ENCODE measurements at regions not wholly inside any gene's neighbourhood (a gene's known extent, or its start where the extent isn't known, plus 50 kb on each side); places are given as distances from the start of the nearest gene placed in this dataset.
A peak's percentile ranks its signal among the peaks of the same experiment; 100 is the strongest.

DNA sequence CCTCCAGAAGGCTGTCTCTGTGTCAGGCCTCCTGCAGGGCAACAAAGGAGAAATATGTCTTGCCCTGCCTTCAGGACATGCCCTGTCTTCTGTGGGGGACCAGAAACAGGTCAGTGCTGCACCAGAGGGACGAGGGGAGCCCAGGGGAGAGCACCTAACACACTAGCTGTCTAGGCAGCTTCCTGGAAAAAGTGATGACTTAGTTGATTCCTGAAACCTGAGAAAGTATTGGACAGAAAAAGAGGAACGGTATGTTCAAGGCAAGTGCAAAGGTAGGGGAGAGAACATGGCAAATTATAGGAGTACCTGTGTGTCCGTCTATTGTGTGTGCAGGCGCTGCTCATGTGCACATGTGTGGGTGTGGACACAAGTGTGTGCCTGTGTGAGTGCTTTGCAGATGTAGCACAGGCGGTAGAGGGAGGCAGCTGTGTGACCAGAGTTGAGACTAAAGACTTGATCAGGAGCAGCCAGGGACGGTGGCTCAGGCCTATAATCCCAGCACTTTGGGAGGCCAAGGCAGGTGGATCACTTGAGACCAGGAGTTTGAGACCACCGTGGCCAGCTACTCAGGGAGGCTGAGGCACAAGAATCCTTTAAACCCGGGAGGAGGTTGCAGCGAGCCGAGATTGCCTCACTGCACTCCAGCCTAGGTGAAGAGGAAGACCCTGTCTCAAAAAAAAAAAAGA, 119.5 kb downstream of the GYPC start:
- DNase-seq = no peak

DNA sequence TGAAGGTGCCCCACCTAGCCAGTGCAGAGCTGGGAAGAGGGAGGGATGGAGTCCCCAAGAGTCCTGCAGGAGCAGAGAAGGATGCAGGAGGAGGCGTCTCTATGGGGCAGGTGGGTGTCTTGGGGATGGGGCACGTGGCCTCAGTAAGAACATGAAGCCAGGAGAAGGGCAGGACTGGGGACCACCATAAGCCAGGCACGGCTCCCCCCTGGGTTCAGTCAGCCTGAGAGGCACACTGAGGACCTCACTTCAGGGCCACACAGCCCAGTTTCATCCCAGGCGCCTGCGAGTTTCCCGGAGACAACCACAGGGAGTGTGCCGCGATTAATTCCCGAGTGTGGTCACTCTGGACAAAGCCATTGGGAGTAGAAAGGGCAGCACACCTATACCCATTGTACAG, 120.3 kb downstream of the GYPC start:
- no peak for DNase-seq

DNA sequence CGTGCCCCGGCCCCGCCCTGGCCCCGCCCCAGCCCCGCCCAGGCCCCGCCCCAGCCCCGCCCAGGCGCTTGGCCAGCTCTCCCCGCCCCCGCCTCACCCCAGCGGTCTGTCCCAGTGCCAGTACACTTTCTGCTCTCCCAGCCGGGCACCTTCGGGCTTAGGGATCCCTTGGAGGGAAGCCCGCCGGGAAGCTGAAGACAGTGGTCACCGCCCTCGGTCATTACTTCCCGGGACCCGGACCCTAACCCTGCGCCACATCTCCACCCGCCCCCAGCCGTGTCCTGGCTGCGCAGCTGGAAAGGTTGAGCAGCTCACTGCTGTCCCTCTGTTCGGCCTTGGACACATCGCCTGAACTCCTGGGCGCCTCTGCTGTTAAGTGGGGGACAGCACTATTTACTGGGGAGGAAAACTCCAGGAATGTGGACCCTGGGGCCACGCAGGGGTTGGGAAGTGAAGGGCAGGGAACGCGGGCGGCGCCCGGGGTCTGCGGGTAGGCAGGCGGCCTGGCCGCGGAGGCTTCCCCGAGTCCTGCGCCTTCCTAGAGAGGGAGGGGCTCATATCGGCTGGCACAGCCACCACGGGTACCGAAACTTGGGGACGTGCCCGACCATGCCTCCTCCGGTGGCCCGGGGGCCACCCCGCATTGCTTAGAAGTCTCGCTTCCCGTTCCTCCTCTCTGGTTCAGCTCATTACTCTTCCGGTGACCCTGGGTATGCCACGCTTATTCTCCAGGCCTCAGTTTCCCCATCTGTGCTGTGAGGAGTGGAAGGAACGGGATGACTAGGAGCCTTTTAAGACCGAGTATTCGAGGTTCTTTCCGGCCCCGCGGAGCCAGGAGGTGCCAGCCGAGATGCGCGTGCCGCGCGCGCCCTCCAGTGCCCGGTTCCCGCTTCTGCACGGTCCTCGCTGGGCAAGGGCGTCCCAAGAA, 121.0 kb downstream of the GYPC start:
- peak; percentile 83 for DNase-seq

- DNase-seq = no peak
Observed at GRCh38 chr2:126777620-126777978, 121.1 kb upstream of the TEX51 start.

GRCh38 chr2:126778561-126779501, 119.9 kb upstream of the TEX51 start:
- no peak for DNase-seq

- no peak for DNase-seq
Observed at GRCh38 chr2:126781206-126781605, 117.5 kb upstream of the TEX51 start.

DNA sequence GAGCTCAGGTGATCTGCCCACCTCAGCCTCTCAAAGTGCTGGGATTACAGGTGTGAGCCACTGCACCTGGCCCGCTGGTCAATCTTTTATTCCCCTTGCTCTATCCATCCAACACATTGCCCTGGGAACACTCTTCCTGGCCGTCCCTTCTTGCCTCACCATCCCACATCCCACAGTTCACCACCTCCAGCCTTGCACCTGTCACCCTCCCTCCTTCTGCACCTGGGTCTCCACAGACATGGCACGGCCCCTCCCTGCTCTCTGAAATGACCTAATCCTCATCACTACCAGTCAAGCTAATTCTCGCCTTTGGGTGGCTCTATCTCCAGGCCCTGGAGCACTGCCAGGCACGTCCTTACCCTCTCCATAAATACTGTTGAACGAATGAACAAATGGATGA, 116.9 kb upstream of the TEX51 start:
- DNase-seq = no peak

GRCh38 chr2:126782648-126783047, 116.0 kb upstream of the TEX51 start:
- no peak for DNase-seq

- DNase-seq = no peak
Observed at GRCh38 chr2:126783341-126783740, 115.3 kb upstream of the TEX51 start.

DNA sequence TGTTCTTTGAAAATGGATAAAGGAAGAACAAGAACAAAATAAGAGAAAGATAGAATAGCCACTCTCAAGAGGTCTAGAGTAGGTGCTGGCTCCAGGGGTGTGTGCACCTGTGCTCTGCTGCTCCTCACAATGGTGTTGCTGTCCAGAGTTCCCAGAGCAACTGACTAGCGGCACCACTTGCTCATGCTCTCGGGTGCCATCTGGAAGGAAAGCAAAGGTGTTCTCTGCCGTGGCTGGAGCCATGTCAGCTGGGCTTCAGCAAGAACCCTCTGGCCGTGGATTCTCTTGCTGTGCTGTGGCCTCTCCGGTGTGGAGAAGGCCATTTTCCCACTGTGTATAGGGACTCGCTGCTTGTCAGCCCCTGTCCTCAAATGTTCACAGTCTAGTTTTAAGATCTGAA, 114.6 kb upstream of the TEX51 start:
- DNase-seq = no peak

DNA sequence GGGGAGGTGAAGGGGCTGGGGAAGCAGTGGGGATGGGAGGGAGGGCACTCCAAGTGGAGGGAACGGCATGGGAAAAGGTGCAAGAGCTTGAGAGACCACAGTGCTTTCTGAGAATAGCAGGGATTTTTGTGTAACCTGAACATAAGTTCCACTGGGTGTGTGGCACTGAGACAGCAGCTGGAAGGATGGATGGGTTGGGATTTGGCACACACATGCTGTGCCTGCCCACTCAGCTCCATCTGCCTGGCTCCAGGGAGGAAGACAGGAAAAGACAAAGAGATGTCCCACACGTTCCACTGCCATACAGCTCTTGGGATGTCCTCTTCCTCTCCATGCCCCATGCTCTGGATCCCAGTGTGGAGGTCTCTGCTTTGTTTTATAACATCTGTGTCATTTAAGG, 114.1 kb upstream of the TEX51 start:
- no peak for DNase-seq

- no peak for DNase-seq
Observed at GRCh38 chr2:126785236-126785635, 113.5 kb upstream of the TEX51 start.

- DNase-seq = no peak
Observed at GRCh38 chr2:126785862-126786261, 112.8 kb upstream of the TEX51 start.

- no peak for DNase-seq
Observed at GRCh38 chr2:126786765-126787164, 111.9 kb upstream of the TEX51 start.

DNA sequence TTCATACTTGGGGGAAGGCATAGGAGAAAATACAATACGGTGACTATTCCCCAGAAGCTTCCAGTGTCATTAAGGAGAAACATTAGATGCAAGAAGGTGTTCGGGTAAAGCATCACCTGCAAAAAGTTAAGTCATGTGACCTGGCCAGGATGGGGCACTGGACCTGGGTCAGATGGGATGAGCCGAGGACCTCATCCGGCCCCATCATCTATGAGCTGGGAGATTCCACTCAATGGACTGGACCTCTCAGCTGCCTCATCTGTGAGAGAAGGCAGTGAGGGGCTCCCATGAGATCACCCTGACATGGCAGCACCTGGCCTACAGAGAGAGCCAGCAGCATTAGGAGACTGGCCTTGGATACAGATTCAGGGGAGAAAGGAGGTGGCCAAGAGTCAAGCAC, 111.4 kb upstream of the TEX51 start:
- DNase-seq = no peak

DNA sequence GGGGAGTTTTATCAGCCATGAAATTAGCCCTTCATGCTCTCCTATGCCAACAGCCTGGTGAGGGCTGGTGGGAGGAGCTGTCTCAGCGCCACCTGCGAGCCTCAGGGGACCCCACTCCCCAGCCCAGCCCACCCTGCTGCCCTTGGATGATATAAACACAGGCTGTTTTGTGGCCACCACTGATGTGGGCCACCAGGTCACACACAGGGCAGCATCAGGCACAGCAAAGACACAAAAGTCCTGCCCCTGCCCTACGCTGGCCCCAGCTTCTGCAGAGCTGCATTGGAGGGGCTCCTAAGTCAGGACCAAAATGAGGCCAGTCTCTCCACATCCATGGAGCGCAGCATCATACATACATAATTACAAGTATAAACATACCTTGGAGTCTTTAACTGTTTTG, 110.6 kb upstream of the TEX51 start:
- DNase-seq = no peak

DNA sequence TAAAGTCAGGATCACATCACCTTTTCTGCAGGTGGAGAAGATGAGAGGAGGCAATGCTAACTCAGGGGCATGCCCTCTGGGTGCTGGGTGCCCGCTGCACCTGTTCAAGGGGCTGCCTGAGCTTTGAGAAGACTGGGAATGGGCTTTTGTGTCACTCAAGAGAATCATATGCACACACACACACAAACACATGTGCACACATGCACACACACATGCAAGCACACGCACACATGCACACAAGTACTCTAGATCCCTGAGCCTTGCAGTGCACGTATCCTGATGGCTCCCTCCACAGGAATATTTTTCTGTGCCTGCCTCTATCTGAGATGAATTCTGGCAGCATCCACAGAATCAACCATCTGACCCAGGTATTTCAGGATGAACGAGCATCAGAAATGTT, 110.0 kb upstream of the TEX51 start:
- no peak for DNase-seq

GRCh38 chr2:126790987-126791780, 107.5 kb upstream of the TEX51 start:
- no peak for DNase-seq

DNA sequence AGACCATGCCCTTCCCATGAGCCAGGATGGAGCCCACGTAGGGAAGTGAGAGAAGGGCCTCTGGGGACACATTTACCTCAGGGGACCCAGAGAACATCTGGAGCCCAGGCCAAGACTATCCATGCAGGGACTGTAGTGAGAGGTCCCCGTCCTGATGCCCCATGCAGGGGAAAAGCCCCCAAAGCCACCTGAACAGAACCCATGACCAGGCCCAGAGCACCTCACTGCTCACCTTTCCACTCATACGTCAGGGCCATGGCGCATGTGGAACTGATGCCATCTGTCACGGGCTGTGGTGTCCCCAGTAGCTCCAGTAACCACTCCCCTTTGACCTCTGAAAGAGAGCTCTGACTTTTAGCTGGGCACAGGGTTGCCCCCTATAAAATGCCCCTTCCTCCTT, 106.5 kb upstream of the TEX51 start:
- DNase-seq = no peak

- DNase-seq = no peak
Observed at GRCh38 chr2:126792993-126793392, 105.7 kb upstream of the TEX51 start.

DNA sequence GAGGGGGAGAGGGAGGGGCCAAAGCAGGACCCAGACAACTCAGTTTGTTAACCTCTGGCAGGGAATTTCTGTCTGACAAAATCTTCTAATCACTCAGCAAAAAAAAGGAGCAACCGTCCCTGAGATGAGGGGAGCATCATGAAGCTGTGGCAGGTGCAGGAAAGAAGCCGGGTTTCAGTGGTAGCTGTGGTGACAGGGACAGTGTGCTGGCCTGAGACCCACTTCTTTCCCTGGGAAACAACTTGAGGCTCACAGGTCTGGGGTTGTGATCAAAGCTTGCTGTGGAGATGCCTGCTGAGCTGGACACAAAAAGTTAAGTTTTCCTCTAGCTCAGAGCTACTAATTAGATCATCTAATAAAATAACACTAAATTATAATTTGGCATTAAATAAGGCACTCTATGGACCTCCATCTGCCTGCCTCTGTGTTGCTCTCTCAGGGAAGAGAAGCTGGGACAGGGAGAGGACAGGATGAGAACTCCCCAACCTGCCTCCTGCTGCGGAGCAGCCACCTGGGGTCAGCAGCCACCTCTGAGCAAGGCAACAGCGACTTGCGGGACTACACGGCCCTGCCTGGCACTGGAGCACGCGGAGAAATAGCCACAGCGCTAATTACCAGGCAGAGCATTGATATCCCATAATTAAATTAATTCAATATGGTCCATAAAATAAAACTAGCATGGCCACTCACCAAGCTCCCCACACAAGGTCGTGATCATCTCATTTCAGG, 104.6 kb upstream of the TEX51 start:
- DNase-seq = no peak

GRCh38 chr2:126795656-126796055, 103.0 kb upstream of the TEX51 start:
- DNase-seq = no peak

Data from activated CD8-positive, alpha-beta memory T cell treated with anti-CD3 and anti-CD28 coated beads, Interleukin-2, amount 50 U/mL, for 4 hours (primary cell).